ENCODE measurements at regions not wholly inside any gene's neighbourhood (a gene's known extent, or its start where the extent isn't known, plus 50 kb on each side); places are given as distances from the start of the nearest gene placed in this dataset.

DNA sequence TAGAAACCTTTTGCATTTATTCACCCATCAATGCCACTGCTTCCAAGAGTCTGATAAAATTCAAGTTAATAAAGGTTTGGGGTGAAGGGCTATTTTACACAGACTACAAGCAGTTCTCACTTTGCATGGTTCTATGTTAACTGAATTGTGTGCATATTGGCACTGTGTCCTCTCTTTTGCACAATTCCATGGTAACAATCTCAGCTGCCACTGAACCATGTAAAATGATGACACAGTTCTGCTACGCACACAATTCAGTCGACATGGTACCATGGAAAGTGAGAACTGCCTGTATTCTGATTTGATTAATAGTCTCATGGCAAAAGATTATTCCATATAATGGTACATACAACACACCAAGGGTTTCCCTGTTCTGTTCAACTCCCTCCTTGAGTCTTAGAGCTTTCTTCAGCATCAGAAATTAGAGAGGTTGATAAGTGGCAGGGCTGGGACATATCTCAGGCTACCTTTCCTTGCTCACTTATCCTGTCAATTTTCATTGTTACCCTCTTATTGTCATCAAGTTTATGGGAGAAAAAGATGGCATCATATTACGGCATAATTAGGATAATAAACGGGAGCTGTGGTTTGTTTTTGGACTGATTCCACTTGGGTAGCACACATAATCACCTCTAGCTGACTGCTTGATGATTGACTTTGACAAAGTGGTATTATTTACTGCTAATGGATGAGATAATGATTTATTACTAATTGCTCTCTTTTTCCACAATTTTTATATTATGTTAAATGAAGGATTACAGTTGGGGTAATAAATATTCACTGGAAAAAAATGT lies 139.3 kb upstream of the CREB1 start:
- Histone ChIP-seq H3K4me1 (ENCODE audit: insufficient read depth, low read length) (no peaks in the 10 kb centered on the region), H3K4me3 (ENCODE audit: low read length) (no peak overlapping the region), H3K27me3 (ENCODE audit: insufficient read depth, low read length, poor library complexity, severe bottlenecking) (no peaks in the 10 kb centered on the region), H3K27ac (ENCODE audit: low read depth, low read length) (no peak overlapping the region), H3K36me3 (ENCODE audit: insufficient read depth, low read length) (no peaks in the 10 kb centered on the region), H3K9me3 (ENCODE audit: low read length) (no peaks in the 10 kb centered on the region)
- H3K9me3 Mint-ChIP-seq, result peaks cover 0 to 4% (median 0%) of the 10 kb centered on the region in 5 donors
- no peak overlapping the region for H3K4me3 Mint-ChIP-seq
- H3K27ac Mint-ChIP-seq, result no peak overlapping the region
- H3K4me1 Mint-ChIP-seq, result no peaks in the 10 kb centered on the region
- ChIA-PET POLR2A (no interaction called here), CTCF (no interaction called here)
- peaks cover 0 to 16% of the 10 kb centered on the region in 2 donors for H3K27me3 Mint-ChIP-seq
- H3K36me3 Mint-ChIP-seq, result no peaks in the 10 kb centered on the region
- no peak for DNase-seq

DNA sequence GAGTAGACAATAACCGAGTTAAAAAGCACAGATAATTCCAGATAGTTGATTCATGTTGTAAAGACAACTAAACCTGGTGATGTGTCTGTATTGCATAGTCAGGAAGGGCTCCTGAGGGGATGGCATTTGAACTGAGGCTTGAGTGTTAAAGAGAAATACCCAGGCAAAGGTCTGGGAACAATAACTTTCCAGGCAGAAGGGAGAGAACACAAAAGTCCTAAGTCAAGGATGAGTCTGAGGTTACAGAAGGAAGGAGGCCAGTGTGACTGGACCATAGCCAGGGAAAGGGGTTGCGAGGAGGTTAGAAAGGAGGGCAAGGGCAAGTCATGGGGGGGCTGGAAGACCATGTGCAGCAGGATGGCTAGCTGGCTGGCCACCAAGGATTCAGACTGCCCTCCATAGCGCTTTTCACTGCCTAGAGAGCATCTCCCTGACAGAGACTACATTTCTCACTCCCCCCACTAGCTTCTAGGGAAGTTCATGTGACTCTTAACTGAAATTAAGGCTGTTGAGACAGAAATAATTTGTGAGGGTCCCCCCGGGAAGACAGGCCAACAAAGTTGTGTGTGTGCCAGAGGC lies 135.5 kb upstream of the CREB1 start:
- Histone ChIP-seq H3K27me3 (ENCODE audit: insufficient read depth, low read length, poor library complexity, severe bottlenecking) (no peaks in the 10 kb centered on the region), H3K27ac (ENCODE audit: low read depth, low read length) (no peak overlapping the region), H3K9me3 (ENCODE audit: low read length) (no peaks in the 10 kb centered on the region), H3K4me3 (ENCODE audit: low read length) (no peak overlapping the region), H3K4me1 (ENCODE audit: insufficient read depth, low read length) (no peaks in the 10 kb centered on the region), H3K36me3 (ENCODE audit: insufficient read depth, low read length) (no peaks in the 10 kb centered on the region)
- POLR2A ChIA-PET, result no interaction called here
- Mint-ChIP-seq H3K27ac (no peak overlapping the region), H3K4me3 (no peak overlapping the region), H3K36me3 (no peaks in the 10 kb centered on the region), H3K4me1 (no peaks in the 10 kb centered on the region), H3K27me3 (peaks cover 0 to 23% of the 10 kb centered on the region in 2 donors), H3K9me3 (peaks cover 0 to 5% (median 0%) of the 10 kb centered on the region in 5 donors)
- no peak for DNase-seq
- CTCF ChIA-PET, result no interaction called here

- Histone ChIP-seq H3K9me3 (ENCODE audit: low read length) (no peaks in the 10 kb centered on the region), H3K4me3 (ENCODE audit: low read length) (no peak overlapping the region), H3K4me1 (ENCODE audit: insufficient read depth, low read length) (no peaks in the 10 kb centered on the region), H3K36me3 (ENCODE audit: insufficient read depth, low read length) (no peaks in the 10 kb centered on the region), H3K27me3 (ENCODE audit: insufficient read depth, low read length, poor library complexity, severe bottlenecking) (no peaks in the 10 kb centered on the region), H3K27ac (ENCODE audit: low read depth, low read length) (no peak overlapping the region)
- ChIA-PET POLR2A (no interaction called here), CTCF (no interaction called here)
- no peaks in the 10 kb centered on the region for H3K4me1 Mint-ChIP-seq
- H3K27ac Mint-ChIP-seq, result no peak overlapping the region
- H3K36me3 Mint-ChIP-seq, result no peaks in the 10 kb centered on the region
- H3K27me3 Mint-ChIP-seq, result peaks cover 0 to 23% of the 10 kb centered on the region in 2 donors
- H3K9me3 Mint-ChIP-seq, result peaks cover 0 to 5% (median 0%) of the 10 kb centered on the region in 5 donors
- H3K4me3 Mint-ChIP-seq, result no peak overlapping the region
- DNase-seq, result no peak
Observed at GRCh38 chr2:207394812-207395534, 134.8 kb upstream of the CREB1 start.

GRCh38 chr2:207395535-207396251 lies 134.1 kb upstream of the CREB1 start:
- ChIA-PET POLR2A (no interaction called here), CTCF (no interaction called here)
- Histone ChIP-seq H3K36me3 (ENCODE audit: insufficient read depth, low read length) (no peaks in the 10 kb centered on the region), H3K4me1 (ENCODE audit: insufficient read depth, low read length) (no peaks in the 10 kb centered on the region), H3K9me3 (ENCODE audit: low read length) (no peaks in the 10 kb centered on the region), H3K27me3 (ENCODE audit: insufficient read depth, low read length, poor library complexity, severe bottlenecking) (no peaks in the 10 kb centered on the region), H3K4me3 (ENCODE audit: low read length) (no peak overlapping the region), H3K27ac (ENCODE audit: low read depth, low read length) (no peak overlapping the region)
- DNase-seq, result no peak
- Mint-ChIP-seq H3K27ac (no peak overlapping the region), H3K9me3 (peaks cover 0 to 5% (median 0%) of the 10 kb centered on the region in 5 donors), H3K4me3 (no peak overlapping the region), H3K4me1 (no peaks in the 10 kb centered on the region), H3K36me3 (no peaks in the 10 kb centered on the region), H3K27me3 (peaks cover 0 to 23% of the 10 kb centered on the region in 2 donors)

DNA sequence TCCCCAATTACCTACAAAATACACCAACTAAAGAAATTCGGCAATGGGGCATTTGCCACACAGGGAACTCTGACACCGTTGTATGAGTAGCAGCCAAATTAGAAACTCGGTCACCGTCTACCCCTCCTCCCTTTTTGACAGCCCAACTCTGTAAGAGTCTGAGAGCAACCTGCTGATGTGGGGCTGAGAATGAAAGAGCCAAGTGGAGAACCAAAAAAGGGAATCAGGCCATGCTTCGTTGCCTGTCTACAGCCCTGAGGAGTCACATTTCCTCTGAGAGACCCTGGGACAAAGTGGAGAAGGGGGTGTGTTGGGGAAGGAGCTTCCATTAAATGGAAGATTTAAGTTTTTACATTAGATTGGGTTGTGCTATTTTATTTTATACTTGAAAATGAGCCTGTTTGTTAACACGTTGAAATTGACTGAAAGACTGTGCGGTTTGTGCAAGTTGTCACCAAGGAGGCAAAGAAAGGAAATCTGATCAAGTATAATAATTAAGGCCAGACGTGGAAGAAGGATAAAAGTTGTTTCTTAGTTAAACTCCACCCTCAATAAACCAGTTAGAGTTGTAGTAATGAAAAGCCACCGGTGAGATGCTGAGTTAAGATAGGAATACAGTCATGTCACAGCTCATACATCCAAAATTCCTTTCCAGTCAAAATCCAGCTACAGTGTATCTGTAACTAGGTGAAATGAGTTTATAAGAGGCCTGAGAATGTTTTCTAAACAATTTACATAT lies 131.7 kb upstream of the CREB1 start:
- H3K4me3 Mint-ChIP-seq, result no peak overlapping the region
- Histone ChIP-seq H3K4me3 (ENCODE audit: low read length) (no peak overlapping the region), H3K27ac (ENCODE audit: low read depth, low read length) (no peak overlapping the region), H3K36me3 (ENCODE audit: insufficient read depth, low read length) (no peaks in the 10 kb centered on the region), H3K9me3 (ENCODE audit: low read length) (no peaks in the 10 kb centered on the region), H3K27me3 (ENCODE audit: insufficient read depth, low read length, poor library complexity, severe bottlenecking) (no peaks in the 10 kb centered on the region), H3K4me1 (ENCODE audit: insufficient read depth, low read length) (no peaks in the 10 kb centered on the region)
- no peak overlapping the region for H3K27ac Mint-ChIP-seq
- peaks cover 0 to 20% of the 10 kb centered on the region in 2 donors for H3K27me3 Mint-ChIP-seq
- CTCF ChIA-PET, result no interaction called here
- no peaks in the 10 kb centered on the region for H3K4me1 Mint-ChIP-seq
- POLR2A ChIA-PET, result no interaction called here
- no peak for DNase-seq
- peaks cover 0 to 5% (median 0%) of the 10 kb centered on the region in 5 donors for H3K9me3 Mint-ChIP-seq
- no peaks in the 10 kb centered on the region for H3K36me3 Mint-ChIP-seq

DNA sequence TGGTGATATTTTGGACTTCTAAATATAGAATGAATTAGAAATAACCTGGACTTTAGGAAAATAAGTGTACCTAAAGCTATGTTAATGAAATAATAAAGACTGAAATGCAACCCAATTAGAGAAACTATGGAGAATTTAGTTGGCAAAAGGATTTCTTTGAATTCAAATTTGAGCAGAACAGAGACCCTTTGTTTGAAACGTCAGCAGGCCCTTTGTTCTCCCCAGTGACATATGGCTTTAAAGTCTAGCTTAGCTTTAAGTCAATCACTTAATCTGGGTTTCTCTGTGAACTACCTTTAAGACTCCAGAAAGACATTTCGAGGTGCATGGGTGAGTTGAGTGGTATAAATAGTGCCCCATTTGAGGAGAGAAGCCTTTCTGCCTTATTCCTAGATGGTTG lies 130.5 kb upstream of the CREB1 start:
- Mint-ChIP-seq H3K27ac (no peak overlapping the region), H3K9me3 (peaks cover 0 to 5% (median 0%) of the 10 kb centered on the region in 5 donors), H3K4me3 (no peak overlapping the region), H3K27me3 (peaks cover 0 to 16% of the 10 kb centered on the region in 2 donors), H3K36me3 (no peaks in the 10 kb centered on the region), H3K4me1 (no peaks in the 10 kb centered on the region)
- DNase-seq, result no peak
- Histone ChIP-seq H3K9me3 (ENCODE audit: low read length) (no peaks in the 10 kb centered on the region), H3K27me3 (ENCODE audit: insufficient read depth, low read length, poor library complexity, severe bottlenecking) (no peaks in the 10 kb centered on the region), H3K4me1 (ENCODE audit: insufficient read depth, low read length) (no peaks in the 10 kb centered on the region), H3K36me3 (ENCODE audit: insufficient read depth, low read length) (no peaks in the 10 kb centered on the region), H3K4me3 (ENCODE audit: low read length) (no peak overlapping the region), H3K27ac (ENCODE audit: low read depth, low read length) (no peak overlapping the region)
- POLR2A ChIA-PET, result no interaction called here
- CTCF ChIA-PET, result no interaction called here

DNA sequence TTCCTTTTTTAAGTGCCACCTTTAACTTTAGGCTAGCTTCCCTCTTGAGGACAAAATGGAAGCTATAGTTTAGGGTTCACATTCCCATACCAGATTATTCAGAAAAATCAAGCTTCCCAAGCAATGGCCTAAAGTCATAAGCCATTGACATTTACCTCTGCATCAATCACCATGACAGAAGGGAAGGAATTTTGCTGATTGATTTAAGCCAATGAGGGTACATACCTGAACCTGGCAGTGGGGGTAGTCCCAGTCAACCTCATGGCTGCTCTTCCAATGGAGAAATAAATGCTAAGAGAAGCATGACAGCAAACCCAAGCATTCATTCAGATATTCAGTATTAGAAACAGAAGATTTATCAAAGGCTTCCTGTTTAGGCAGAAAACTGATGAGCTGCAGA lies 128.4 kb upstream of the CREB1 start:
- Histone ChIP-seq H3K36me3 (ENCODE audit: insufficient read depth, low read length) (no peaks in the 10 kb centered on the region), H3K27me3 (ENCODE audit: insufficient read depth, low read length, poor library complexity, severe bottlenecking) (no peaks in the 10 kb centered on the region), H3K27ac (ENCODE audit: low read depth, low read length) (no peak overlapping the region), H3K9me3 (ENCODE audit: low read length) (no peaks in the 10 kb centered on the region), H3K4me3 (ENCODE audit: low read length) (no peak overlapping the region), H3K4me1 (ENCODE audit: insufficient read depth, low read length) (no peaks in the 10 kb centered on the region)
- Mint-ChIP-seq H3K36me3 (peaks cover 0 to 2% (median 0%) of the 10 kb centered on the region in 3 donors), H3K9me3 (no peaks in the 10 kb centered on the region), H3K27me3 (peaks cover 0 to 8% of the 10 kb centered on the region in 2 donors), H3K4me3 (no peak overlapping the region), H3K27ac (no peak overlapping the region), H3K4me1 (no peaks in the 10 kb centered on the region)
- no peak for DNase-seq
- CTCF ChIA-PET, result no interaction called here
- POLR2A ChIA-PET, result no interaction called here

Measured in CD8-positive, alpha-beta memory T cell (primary cell).